ENCODE measurements at regions not wholly inside any gene's neighbourhood (a gene's known extent, or its start where the extent isn't known, plus 50 kb on each side); places are given as distances from the start of the nearest gene placed in this dataset.

DNA sequence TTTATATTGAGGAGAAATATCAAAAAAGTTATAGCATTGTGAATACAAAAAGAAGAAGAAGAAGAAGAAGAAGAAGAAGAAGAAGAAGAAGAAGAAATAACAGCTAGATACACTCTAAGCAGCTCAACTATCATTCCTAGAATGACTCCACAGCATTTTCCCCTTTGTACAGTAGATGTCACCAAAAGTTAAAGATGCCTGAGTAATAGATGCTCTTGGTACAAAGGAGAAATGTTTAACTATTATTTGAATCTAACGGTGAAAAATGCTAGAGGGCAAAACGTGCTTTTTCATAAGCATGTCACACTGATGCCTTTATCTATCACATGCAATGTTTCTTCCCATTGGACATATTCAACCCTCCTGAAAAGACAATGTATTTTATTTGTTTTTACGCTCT is 178.4 kb upstream of the GPRIN3 start:
- TF ChIP-seq TAF1 (IDR thresholded peaks at IDR 0.05; ENCODE audit: borderline replicate concordance, insufficient read depth, low read length) = no peak
- no peak for TF ChIP-seq SIN3A (IDR thresholded peaks at IDR 0.05; ENCODE audit: borderline replicate concordance, insufficient read depth, low read length)
- TF ChIP-seq, protein P1, sequence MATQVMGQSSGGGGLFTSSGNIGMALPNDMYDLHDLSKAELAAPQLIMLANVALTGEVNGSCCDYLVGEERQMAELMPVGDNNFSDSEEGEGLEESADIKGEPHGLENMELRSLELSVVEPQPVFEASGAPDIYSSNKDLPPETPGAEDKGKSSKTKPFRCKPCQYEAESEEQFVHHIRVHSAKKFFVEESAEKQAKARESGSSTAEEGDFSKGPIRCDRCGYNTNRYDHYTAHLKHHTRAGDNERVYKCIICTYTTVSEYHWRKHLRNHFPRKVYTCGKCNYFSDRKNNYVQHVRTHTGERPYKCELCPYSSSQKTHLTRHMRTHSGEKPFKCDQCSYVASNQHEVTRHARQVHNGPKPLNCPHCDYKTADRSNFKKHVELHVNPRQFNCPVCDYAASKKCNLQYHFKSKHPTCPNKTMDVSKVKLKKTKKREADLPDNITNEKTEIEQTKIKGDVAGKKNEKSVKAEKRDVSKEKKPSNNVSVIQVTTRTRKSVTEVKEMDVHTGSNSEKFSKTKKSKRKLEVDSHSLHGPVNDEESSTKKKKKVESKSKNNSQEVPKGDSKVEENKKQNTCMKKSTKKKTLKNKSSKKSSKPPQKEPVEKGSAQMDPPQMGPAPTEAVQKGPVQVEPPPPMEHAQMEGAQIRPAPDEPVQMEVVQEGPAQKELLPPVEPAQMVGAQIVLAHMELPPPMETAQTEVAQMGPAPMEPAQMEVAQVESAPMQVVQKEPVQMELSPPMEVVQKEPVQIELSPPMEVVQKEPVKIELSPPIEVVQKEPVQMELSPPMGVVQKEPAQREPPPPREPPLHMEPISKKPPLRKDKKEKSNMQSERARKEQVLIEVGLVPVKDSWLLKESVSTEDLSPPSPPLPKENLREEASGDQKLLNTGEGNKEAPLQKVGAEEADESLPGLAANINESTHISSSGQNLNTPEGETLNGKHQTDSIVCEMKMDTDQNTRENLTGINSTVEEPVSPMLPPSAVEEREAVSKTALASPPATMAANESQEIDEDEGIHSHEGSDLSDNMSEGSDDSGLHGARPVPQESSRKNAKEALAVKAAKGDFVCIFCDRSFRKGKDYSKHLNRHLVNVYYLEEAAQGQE (IDR thresholded peaks at IDR 0.05; ENCODE audit: insufficient read depth in 1 of 2, low read depth in 2 of 2, low read length in 2 of 2) = no peak
- TF ChIP-seq POLR2AphosphoS5 (IDR thresholded peaks at IDR 0.05; ENCODE audit: low read depth, low read length) = no peak
